ENCODE measurements at regions not wholly inside any gene's neighbourhood (a gene's known extent, or its start where the extent isn't known, plus 50 kb on each side); places are given as distances from the start of the nearest gene placed in this dataset.

GRCh38 chr21:26761174-26761915 is 83.9 kb downstream of the ADAMTS1 start:
- no peak for DNase-seq (ENCODE audit: low read depth, low spot score)
- in situ Hi-C loops (cut with HindIII; ENCODE audit: low pct_unique_long_range_greater_than_20kb, low sequenced_read_pairs) (no loop called here), intact Hi-C loops (cut with micrococcal nuclease; ENCODE audit: unreplicated experiment) (no loop called here)
- no TSS peak for BruUV-seq (replicated peaks)
- no peaks in the 10 kb centered on the region for H3K9me3 ChIP-seq (ENCODE audit: control insufficient read depth, insufficient read depth, low read depth, low read length)
- H3K4me1 ChIP-seq (ENCODE audit: control insufficient read depth, insufficient read depth, low read length): no peaks in the 10 kb centered on the region
- no peak overlapping the region for H3K27ac ChIP-seq (ENCODE audit: low read length)
- H3K4me3 ChIP-seq (ENCODE audit: low read depth in 2 of 2, low read length in 2 of 2): no peak overlapping the region
- no peak for ATAC-seq
- ChIA-PET POLR2A (no interaction called here), CTCF (no interaction called here)
- no peaks in the 10 kb centered on the region for H3K36me3 ChIP-seq (ENCODE audit: control insufficient read depth, insufficient read depth, low read length)
- TF ChIP-seq POLR2AphosphoS5 (IDR thresholded peaks at IDR 0.05; ENCODE audit: low read depth, low read length): no peak
- no peak for TF ChIP-seq SIN3A (IDR thresholded peaks at IDR 0.05; ENCODE audit: borderline replicate concordance, insufficient read depth, low read depth, low read length)
- TF ChIP-seq REST (IDR thresholded peaks at IDR 0.05; ENCODE audit: insufficient read depth in 1 of 2, low read depth in 2 of 2, low read length in 1 of 2): no peak
- TF ChIP-seq TCF7L2 (IDR thresholded peaks at IDR 0.05; ENCODE audit: low read depth, low read length): no peak
- no peak for TF ChIP-seq CTCF (IDR thresholded peaks at IDR 0.05)
- no peaks in the 10 kb centered on the region for H3K27me3 ChIP-seq (ENCODE audit: control insufficient read depth, insufficient read depth, low read length)

- Histone ChIP-seq H3K4me1 (ENCODE audit: control insufficient read depth, insufficient read depth, low read length) (no peaks in the 10 kb centered on the region), H3K27ac (ENCODE audit: low read length) (no peak overlapping the region), H3K9me3 (ENCODE audit: control insufficient read depth, insufficient read depth, low read depth, low read length) (no peaks in the 10 kb centered on the region), H3K27me3 (ENCODE audit: control insufficient read depth, insufficient read depth, low read length) (no peaks in the 10 kb centered on the region), H3K4me3 (ENCODE audit: low read depth in 2 of 2, low read length in 2 of 2) (no peak overlapping the region), H3K36me3 (ENCODE audit: control insufficient read depth, insufficient read depth, low read length) (no peaks in the 10 kb centered on the region)
- POLR2A ChIA-PET: no interaction called here
- CTCF ChIA-PET: no interaction called here
- in situ Hi-C loops (cut with HindIII; ENCODE audit: low pct_unique_long_range_greater_than_20kb, low sequenced_read_pairs): no loop called here
- intact Hi-C loops (cut with micrococcal nuclease; ENCODE audit: unreplicated experiment): no loop called here
- TF ChIP-seq CTCF (IDR thresholded peaks at IDR 0.05) (no peak), POLR2AphosphoS5 (IDR thresholded peaks at IDR 0.05; ENCODE audit: low read depth, low read length) (no peak), TCF7L2 (IDR thresholded peaks at IDR 0.05; ENCODE audit: low read depth, low read length) (no peak), REST (IDR thresholded peaks at IDR 0.05; ENCODE audit: insufficient read depth in 1 of 2, low read depth in 2 of 2, low read length in 1 of 2) (no peak), SIN3A (IDR thresholded peaks at IDR 0.05; ENCODE audit: borderline replicate concordance, insufficient read depth, low read depth, low read length) (no peak)
- ATAC-seq (no peak), DNase-seq (ENCODE audit: low read depth, low spot score) (no peak)
- BruUV-seq (replicated peaks): no TSS peak
These were observed 85.5 kb downstream of the ADAMTS1 start for GRCh38 chr21:26759731-26760130.
